ENCODE measurements at regions not wholly inside any gene's neighbourhood (a gene's known extent, or its start where the extent isn't known, plus 50 kb on each side); places are given as distances from the start of the nearest gene placed in this dataset.

DNA sequence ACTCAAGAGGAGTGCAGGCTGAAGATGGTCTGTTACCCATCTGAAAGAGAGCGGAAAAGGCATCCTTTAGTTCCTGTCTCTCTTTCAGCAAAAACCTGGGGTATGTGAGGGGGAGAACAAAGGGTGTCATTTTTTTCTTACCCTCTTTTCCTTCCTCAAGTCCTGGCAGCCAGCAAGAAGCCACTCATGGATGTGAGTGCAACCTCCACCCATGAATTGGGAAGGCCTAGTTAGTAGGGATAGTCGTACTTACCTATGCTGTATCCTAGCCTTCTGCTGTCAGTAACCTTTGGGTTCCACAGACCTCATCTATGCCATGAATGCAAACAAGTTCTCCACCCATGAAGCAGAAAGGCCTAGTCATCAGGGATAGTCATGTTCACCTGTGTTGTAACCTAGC, 472.8 kb downstream of the ZIC1 start:
- no peak overlapping the region for H3K4me3 ChIP-seq (ENCODE audit: low read length)
- no peak for DNase-seq (ENCODE audit: low read depth)
- TF ChIP-seq, protein P1, sequence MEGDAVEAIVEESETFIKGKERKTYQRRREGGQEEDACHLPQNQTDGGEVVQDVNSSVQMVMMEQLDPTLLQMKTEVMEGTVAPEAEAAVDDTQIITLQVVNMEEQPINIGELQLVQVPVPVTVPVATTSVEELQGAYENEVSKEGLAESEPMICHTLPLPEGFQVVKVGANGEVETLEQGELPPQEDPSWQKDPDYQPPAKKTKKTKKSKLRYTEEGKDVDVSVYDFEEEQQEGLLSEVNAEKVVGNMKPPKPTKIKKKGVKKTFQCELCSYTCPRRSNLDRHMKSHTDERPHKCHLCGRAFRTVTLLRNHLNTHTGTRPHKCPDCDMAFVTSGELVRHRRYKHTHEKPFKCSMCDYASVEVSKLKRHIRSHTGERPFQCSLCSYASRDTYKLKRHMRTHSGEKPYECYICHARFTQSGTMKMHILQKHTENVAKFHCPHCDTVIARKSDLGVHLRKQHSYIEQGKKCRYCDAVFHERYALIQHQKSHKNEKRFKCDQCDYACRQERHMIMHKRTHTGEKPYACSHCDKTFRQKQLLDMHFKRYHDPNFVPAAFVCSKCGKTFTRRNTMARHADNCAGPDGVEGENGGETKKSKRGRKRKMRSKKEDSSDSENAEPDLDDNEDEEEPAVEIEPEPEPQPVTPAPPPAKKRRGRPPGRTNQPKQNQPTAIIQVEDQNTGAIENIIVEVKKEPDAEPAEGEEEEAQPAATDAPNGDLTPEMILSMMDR (conservative IDR thresholded peaks at IDR 0.05; ENCODE audit: low read depth, low read length): no peak

DNA sequence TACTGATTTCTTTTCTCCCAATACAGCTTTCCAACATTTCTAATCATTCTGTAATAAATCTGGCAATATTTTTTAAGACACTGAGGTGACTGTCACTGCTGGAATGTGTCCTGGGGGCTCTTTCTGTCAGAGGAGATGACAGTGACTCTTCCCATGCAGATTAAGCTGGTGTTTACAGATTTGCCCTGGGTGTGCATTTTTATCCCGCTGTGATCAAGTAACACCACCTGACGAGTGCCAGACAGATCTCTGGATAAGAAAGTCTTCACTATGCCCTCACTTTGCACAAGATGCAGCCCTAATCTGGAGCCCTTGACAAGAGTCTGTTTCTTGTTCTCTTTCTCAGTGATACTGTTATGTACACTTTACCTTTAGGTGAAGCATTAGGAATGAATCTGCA, 477.7 kb downstream of the ZIC1 start:
- DNase-seq (ENCODE audit: low read depth): no peak
- TF ChIP-seq, protein P1 (conservative IDR thresholded peaks at IDR 0.05; ENCODE audit: low read depth, low read length): no peak
- no peak overlapping the region for H3K4me3 ChIP-seq (ENCODE audit: low read length)

DNA sequence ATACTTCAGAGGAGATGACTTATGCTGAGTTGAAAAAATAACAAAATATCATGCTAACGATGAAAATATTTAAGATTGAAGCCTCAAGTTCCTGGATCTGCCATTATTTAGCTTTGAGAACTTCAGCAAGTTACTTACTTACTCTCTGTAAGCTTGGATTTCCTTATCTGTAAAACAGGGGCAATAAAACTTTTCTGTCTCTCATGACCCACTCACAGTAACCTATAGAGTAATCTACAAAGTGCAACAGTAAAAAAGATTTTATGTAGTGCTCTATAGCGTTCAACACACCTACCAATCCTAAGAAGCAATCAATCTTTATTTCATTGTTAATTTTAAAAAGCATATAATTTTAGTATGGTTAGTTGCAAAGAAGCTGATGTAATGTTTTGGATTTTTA, 478.6 kb downstream of the ZIC1 start:
- TF ChIP-seq, protein P1 (conservative IDR thresholded peaks at IDR 0.05; ENCODE audit: low read depth, low read length): no peak
- DNase-seq (ENCODE audit: low read depth): no peak
- H3K4me3 ChIP-seq (ENCODE audit: low read length): no peak overlapping the region

DNA sequence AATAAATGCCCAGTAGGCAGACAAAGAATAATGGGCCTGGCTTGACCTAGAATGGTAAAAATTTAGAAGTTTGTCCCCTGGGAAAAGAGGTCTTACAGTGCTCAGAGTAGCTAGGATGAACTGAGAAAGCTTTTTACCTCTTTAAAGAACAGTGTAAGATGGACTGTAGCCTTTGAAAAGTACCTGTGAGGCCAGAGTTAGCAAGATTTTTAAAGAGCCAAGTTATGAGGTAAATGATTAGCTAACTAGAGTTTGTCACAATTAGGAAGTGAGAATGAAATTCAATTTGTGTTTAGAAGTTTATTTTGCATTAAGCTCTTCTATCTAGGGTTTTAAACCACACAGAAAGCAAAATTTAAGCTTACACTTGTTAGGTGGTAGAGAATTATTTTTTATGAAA, 480.9 kb downstream of the ZIC1 start:
- no peak for DNase-seq (ENCODE audit: low read depth)
- TF ChIP-seq, protein P1 (conservative IDR thresholded peaks at IDR 0.05; ENCODE audit: low read depth, low read length): no peak
- no peak overlapping the region for H3K4me3 ChIP-seq (ENCODE audit: low read length)

DNA sequence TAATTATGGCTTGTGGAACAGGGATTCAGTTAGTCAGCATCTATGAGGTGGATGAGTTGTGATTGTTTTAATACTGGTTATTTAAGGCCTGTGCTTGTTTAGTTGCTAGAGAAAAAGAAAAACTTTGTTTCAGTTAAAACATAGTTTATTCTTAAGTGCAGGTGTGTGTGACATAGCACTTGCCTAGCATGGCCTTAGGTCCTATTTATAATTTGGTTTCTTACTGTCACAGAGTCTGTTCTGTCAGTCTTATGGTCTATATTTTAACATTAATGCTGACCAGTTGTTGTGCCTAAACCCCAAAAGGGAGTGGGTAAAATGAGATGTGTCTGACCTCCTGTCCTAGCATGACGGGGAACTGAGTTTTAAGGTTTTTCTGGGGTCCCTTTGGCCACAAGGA, 486.3 kb downstream of the ZIC1 start:
- DNase-seq (ENCODE audit: low read depth): no peak

DNA sequence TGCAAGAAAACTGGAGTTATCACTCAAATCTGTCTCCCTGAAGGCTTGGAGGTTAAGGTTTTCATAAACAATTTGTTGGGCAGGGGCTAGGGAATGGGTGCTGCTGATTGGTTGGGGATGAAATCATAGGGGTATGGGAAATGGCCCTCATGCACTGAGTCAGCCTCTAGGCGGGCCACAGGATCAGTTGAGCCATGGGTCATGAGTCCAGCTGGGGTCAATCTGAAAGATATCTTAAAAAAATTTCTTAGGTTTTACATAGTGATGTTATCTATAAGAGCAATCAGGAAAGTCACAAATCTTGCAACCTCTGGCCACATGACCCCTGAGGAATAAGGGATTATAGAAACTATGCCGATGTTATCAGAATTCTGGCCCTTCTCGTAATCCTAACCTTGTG, 491.7 kb downstream of the ZIC1 start:
- no peak for DNase-seq (ENCODE audit: low read depth)
- TF ChIP-seq, protein P1 (conservative IDR thresholded peaks at IDR 0.05; ENCODE audit: low read depth, low read length): no peak
- H3K4me3 ChIP-seq (ENCODE audit: low read length): no peak overlapping the region

More for the DNA sequence above, 486.3 kb downstream of the ZIC1 start:
- TF ChIP-seq, protein P1 (conservative IDR thresholded peaks at IDR 0.05; ENCODE audit: low read depth, low read length): no peak
- no peak overlapping the region for H3K4me3 ChIP-seq (ENCODE audit: low read length)

DNA sequence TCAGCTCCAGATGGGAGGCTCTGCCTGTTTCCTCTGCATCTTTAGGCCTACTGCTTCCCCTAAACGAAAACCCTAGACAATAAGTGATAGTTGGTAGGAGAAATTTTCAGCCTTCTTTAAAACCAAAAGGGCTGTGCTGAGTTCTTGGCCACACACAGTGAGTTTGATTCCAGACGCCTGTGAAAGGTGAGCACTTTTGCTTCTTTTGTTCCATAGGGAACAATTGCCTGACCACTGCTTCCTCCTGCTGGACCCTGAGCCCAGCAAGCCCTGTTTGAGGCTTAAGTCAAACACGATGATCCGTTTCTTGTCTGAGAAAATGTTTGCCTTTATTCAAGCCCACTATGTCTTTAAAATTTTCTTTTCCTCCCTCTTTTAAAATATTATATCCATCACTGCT, 493.9 kb downstream of the ZIC1 start:
- no peak overlapping the region for H3K4me3 ChIP-seq (ENCODE audit: low read length)
- DNase-seq (ENCODE audit: low read depth): no peak
- TF ChIP-seq, protein P1 (conservative IDR thresholded peaks at IDR 0.05; ENCODE audit: low read depth, low read length): no peak
